22Rv1 (cell line): ENCODE measurements at regions not wholly inside any gene's neighbourhood (a gene's known extent, or its start where the extent isn't known, plus 50 kb on each side); places are given as distances from the start of the nearest gene placed in this dataset.

ENCODE experiments used
- H3K27ac ChIP-seq: fragments of 450-650 bp; 2 replicates; pipeline ENCODE4 v1.5.1; 2017
- CTCF ChIP-seq: fragments of 450-650 bp; IDR thresholded peaks from 2 replicates; pipeline ENCODE4 v1.5.1; 2017; ENCODE audit warnings: mild to moderate bottlenecking
- ZFX ChIP-seq: fragments of 450-650 bp; IDR thresholded peaks from 2 replicates; pipeline ENCODE4 v1.6.1; 2017; ENCODE audit warnings: antibody characterized with exemption, borderline replicate concordance

GRCh38 chr5:116372931-116373597 is 201.6 kb downstream of the SEMA6A start:
- no peak for TF ChIP-seq CTCF
- TF ChIP-seq ZFX = no peak

GRCh38 chr5:116371935-116372334 is 202.7 kb downstream of the SEMA6A start:
- TF ChIP-seq CTCF (no peak), ZFX (no peak)
- H3K27ac ChIP-seq = no peak overlapping the region

More at GRCh38 chr5:116372931-116373597, 201.6 kb downstream of the SEMA6A start:
- no peak overlapping the region for H3K27ac ChIP-seq

GRCh38 chr5:116371431-116371830 is 203.2 kb downstream of the SEMA6A start:
- TF ChIP-seq ZFX (no peak), CTCF (no peak)

GRCh38 chr5:116370886-116371285 is 203.7 kb downstream of the SEMA6A start:
- no peak overlapping the region for H3K27ac ChIP-seq
- TF ChIP-seq CTCF (no peak), ZFX (no peak)

More at GRCh38 chr5:116371431-116371830, 203.2 kb downstream of the SEMA6A start:
- H3K27ac ChIP-seq = no peak overlapping the region

- H3K27ac ChIP-seq = no peak overlapping the region
- no peak for TF ChIP-seq CTCF
- no peak for TF ChIP-seq ZFX
Measured at GRCh38 chr5:116370149-116370548, 204.5 kb downstream of the SEMA6A start.

- H3K27ac ChIP-seq = no peak overlapping the region
- TF ChIP-seq CTCF = no peak
- TF ChIP-seq ZFX = no peak
Measured at GRCh38 chr5:116365006-116365496, 209.6 kb downstream of the SEMA6A start.

- TF ChIP-seq CTCF (no peak), ZFX (no peak)
- no peak overlapping the region for H3K27ac ChIP-seq
Measured at GRCh38 chr5:116363780-116364179, 210.8 kb downstream of the SEMA6A start.
